ENCODE measurements at regions not wholly inside any gene's neighbourhood (a gene's known extent, or its start where the extent isn't known, plus 50 kb on each side); places are given as distances from the start of the nearest gene placed in this dataset.
"Not testable (repeated sequence)": the region's sequence is repeated elsewhere in the genome, so short reads cannot be mapped to it uniquely, and the experiment has no call there.

- TF ChIP-seq CTCF (IDR thresholded peaks at IDR 0.05) (no peak), POLR2A (IDR thresholded peaks at IDR 0.05) (no peak)
- intact Hi-C loops (cut with DNase I), result no loop called here
- H3K36me3 ChIP-seq, result no peaks in the 10 kb centered on the region
- H3K27ac ChIP-seq, result no peak overlapping the region
- H3K9me3 ChIP-seq, result no peaks in the 10 kb centered on the region
- no peaks in the 10 kb centered on the region for H3K4me1 ChIP-seq
- no peak for ATAC-seq
- H3K4me3 ChIP-seq, result no peak overlapping the region
- no peaks in the 10 kb centered on the region for H3K27me3 ChIP-seq
- no peak for DNase-seq
- WGBS (ENCODE audit: insufficient coverage, low coverage, low lambda C conversion rate, missing lambda C conversion rate), result 31% methylated on average over 4 of the region's 4 CpGs
Measured at GRCh38 chr3:75242012-75242735, 422.0 kb upstream of the FRG2C start.

DNA sequence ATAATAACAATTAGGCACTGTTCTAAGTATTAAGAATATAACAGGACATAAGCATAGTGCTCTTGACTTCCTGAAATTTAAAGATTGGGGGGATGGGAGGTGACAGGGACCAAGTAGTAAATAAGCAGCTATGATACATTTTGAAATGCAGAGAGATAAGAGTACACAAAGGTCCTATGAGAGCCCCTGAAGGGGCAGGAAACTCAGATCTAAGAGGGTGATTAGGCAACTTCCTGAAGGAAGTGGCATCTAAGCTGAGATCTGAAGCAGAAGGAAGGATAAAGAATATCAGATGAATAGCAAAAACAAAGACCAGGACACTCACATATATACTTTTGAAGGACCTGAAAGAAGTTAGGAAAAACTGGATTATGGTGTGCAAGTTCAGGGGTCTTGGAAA lies 415.2 kb upstream of the FRG2C start:
- no peak overlapping the region for H3K4me3 ChIP-seq
- DNase-seq, result no peak
- ATAC-seq, result no peak
- H3K36me3 ChIP-seq, result no peaks in the 10 kb centered on the region
- H3K27me3 ChIP-seq, result no peaks in the 10 kb centered on the region
- no peaks in the 10 kb centered on the region for H3K4me1 ChIP-seq
- H3K9me3 ChIP-seq, result no peaks in the 10 kb centered on the region
- no peak overlapping the region for H3K27ac ChIP-seq
- intact Hi-C loops (cut with DNase I), result no loop called here
- TF ChIP-seq CTCF (IDR thresholded peaks at IDR 0.05), result no peak
- TF ChIP-seq POLR2A (IDR thresholded peaks at IDR 0.05), result no peak

DNA sequence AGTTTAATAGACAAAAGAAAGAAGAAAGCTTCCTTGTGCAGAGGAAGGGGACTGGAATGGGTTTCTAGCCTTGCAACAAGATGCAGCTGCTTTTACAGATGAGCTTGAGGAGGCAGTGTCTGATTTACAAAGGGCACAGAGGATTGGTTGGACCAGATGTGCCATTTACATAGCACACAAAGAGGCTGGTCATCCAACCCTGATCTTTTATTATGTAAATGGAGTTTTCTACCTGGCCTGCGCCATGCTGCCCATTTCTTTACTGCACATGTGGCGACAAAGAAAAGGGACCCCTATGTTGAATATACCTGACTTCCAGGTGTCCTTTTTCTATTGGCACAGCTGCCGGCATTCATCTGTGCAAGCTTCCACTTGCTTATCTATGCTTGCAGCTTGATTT lies 409.4 kb upstream of the FRG2C start:
- intact Hi-C loops (cut with DNase I), result no loop called here
- no peak for ATAC-seq

GRCh38 chr3:75258825-75259683 lies 405.1 kb upstream of the FRG2C start:
- H3K36me3 ChIP-seq; H3K4me3 ChIP-seq; DNase-seq; H3K27me3 ChIP-seq; H3K9me3 ChIP-seq; H3K4me1 ChIP-seq; intact Hi-C loops (cut with DNase I); H3K27ac ChIP-seq: not testable (repeated sequence)
- peak; percentile 41 to 51 (median 44) for TF ChIP-seq CTCF (IDR thresholded peaks at IDR 0.05)
- ATAC-seq, result peak; percentile 62 to 77 (median 64)
- 34% methylated on average over 5 of the region's 5 CpGs for WGBS (ENCODE audit: insufficient coverage, low coverage, low lambda C conversion rate, missing lambda C conversion rate)

More for the DNA sequence above, 409.4 kb upstream of the FRG2C start:
- H3K4me1 ChIP-seq, result no peaks in the 10 kb centered on the region
- H3K27me3 ChIP-seq, result no peaks in the 10 kb centered on the region
- no peak overlapping the region for H3K4me3 ChIP-seq
- DNase-seq, result no peak
- no peak overlapping the region for H3K27ac ChIP-seq
- 62% methylated on average over 3 of the region's 3 CpGs for WGBS (ENCODE audit: insufficient coverage, low coverage, low lambda C conversion rate, missing lambda C conversion rate)
- no peak for TF ChIP-seq POLR2A (IDR thresholded peaks at IDR 0.05)
- TF ChIP-seq CTCF (IDR thresholded peaks at IDR 0.05), result no peak
- H3K36me3 ChIP-seq, result no peaks in the 10 kb centered on the region
- no peaks in the 10 kb centered on the region for H3K9me3 ChIP-seq

GRCh38 chr3:75260975-75261374 lies 403.2 kb upstream of the FRG2C start:
- intact Hi-C loops (cut with DNase I); H3K36me3 ChIP-seq; ATAC-seq; H3K4me3 ChIP-seq; H3K4me1 ChIP-seq; H3K27ac ChIP-seq; H3K27me3 ChIP-seq; DNase-seq; H3K9me3 ChIP-seq: not testable (repeated sequence)
- WGBS (ENCODE audit: insufficient coverage, low coverage, low lambda C conversion rate, missing lambda C conversion rate), result 57% methylated on average over 2 of the region's 2 CpGs

Data from right lobe of liver (tissue), 6 donors.